PC-9 (cell line): ENCODE measurements at regions not wholly inside any gene's neighbourhood (a gene's known extent, or its start where the extent isn't known, plus 50 kb on each side); places are given as distances from the start of the nearest gene placed in this dataset.

Source experiments
- BruUV-seq: library from RNA; stranded (reverse); fragments of 400-500 nt; replicated peaks from 2 replicates; lab custom pipeline; 2021; lab: Mats Ljungman, UMichigan
- CTCF ChIA-PET: fragments of 300-600 bp; sonication (Branson Sonifier 250); formaldehyde crosslinking; loops from one replicate; lab custom pipeline; 2022; ENCODE audit warnings: antibody characterized with exemption; lab: Charles Lee
- POLR2A ChIA-PET: fragments of 300-600 bp; sonication (Branson Sonifier 250); formaldehyde crosslinking; loops from one replicate; lab custom pipeline; 2022; ENCODE audit warnings: antibody characterized with exemption; ENCODE audit not compliant: unreplicated experiment; lab: Charles Lee
- DNase-seq, 2 experiments: peaks; one replicate each; pipeline versions ENCODE4 v3.0.0 to v3.0.0-alpha.2; 2015 to 2022; ENCODE audit warnings: mixed read lengths in 1 of 2
- H2AFZ ChIP-seq: fragments of 200-600 bp; sonication (generic); 2 replicates; pipeline ENCODE4 v1.8.1; 2017; ENCODE audit warnings: antibody characterized with exemption
- H3F3A ChIP-seq: fragments of 200-600 bp; sonication (generic); 2 replicates; pipeline ENCODE4 v1.8.1; 2017; ENCODE audit warnings: antibody characterized with exemption, mild to moderate bottlenecking, low read depth; ENCODE audit not compliant: insufficient read depth
- H3K27ac ChIP-seq: fragments of 200-600 bp; sonication (generic); 2 replicates; pipeline ENCODE4 v1.6.1; 2016; ENCODE audit warnings: mixed run types
- H3K27me3 ChIP-seq: fragments of 200-600 bp; sonication (generic); 2 replicates; pipeline ENCODE4 v1.6.1; 2016; ENCODE audit warnings: low read depth, mixed run types; ENCODE audit not compliant: insufficient read depth
- H3K36me3 ChIP-seq: fragments of 200-600 bp; sonication (generic); 2 replicates; pipeline ENCODE4 v1.6.1; 2016; ENCODE audit warnings: low read depth, mixed run types
- H3K4me1 ChIP-seq: fragments of 200-600 bp; sonication (generic); replicated peaks from 2 replicates; pipeline ENCODE4 v1.6.1; 2016; ENCODE audit warnings: mixed run types; ENCODE audit not compliant: insufficient read depth
- H3K4me2 ChIP-seq: fragments of 200-600 bp; sonication (generic); 2 replicates; pipeline ENCODE4 v1.6.1; 2017; ENCODE audit warnings: mixed run types
- H3K4me3 ChIP-seq: fragments of 200-600 bp; sonication (generic); 2 replicates; pipeline ENCODE4 v1.6.1; 2016; ENCODE audit warnings: mixed run types
- H3K79me2 ChIP-seq: fragments of 200-600 bp; sonication (generic); 2 replicates; pipeline ENCODE4 v1.6.1; 2017; ENCODE audit warnings: low read depth, mixed run types
- H3K9me2 ChIP-seq: fragments of 200-600 bp; sonication (generic); 2 replicates; pipeline ENCODE4 v1.8.1; 2017; ENCODE audit warnings: mild to moderate bottlenecking; ENCODE audit not compliant: insufficient read depth
- H3K9me3 ChIP-seq: fragments of 200-600 bp; sonication (generic); 2 replicates; pipeline ENCODE4 v1.8.1; 2016; ENCODE audit warnings: low read depth; ENCODE audit not compliant: insufficient read depth
- H4K20me1 ChIP-seq: fragments of 200-600 bp; sonication (generic); 2 replicates; pipeline ENCODE4 v1.8.1; 2017; ENCODE audit not compliant: insufficient read depth
- CTCF ChIP-seq: fragments of 200-600 bp; sonication (generic); conservative IDR thresholded peaks from 2 replicates; pipeline ENCODE4 v1.6.1; 2017; ENCODE audit warnings: mixed run types, antibody characterized with exemption, mild to moderate bottlenecking, moderate library complexity
- EZH2 ChIP-seq: fragments of 200-600 bp; sonication (generic); IDR thresholded peaks from 2 replicates; pipeline ENCODE4 v1.8.0; 2017; ENCODE audit warnings: antibody characterized with exemption, low read depth
- intact Hi-C: fragments of 100-400 bp; cut with micrococcal nuclease; formaldehyde crosslinking; loops from one replicate; pipeline ENCODE4 v1.10.0; 2022; ENCODE audit not compliant: unreplicated experiment

- H4K20me1 ChIP-seq = no peaks in the 10 kb centered on the region
- H3K27me3 ChIP-seq = peaks cover 71% of the 10 kb centered on the region
- no peaks in the 10 kb centered on the region for H3K4me1 ChIP-seq
- intact Hi-C loops = no loop called here
- DNase-seq = no peak
- ChIA-PET POLR2A (no interaction called here), CTCF (no interaction called here)
- no peaks in the 10 kb centered on the region for H3K79me2 ChIP-seq
- TF ChIP-seq EZH2 (no peak), CTCF (no peak)
- H3K9me3 ChIP-seq = no peaks in the 10 kb centered on the region
- no peak overlapping the region for H2AFZ ChIP-seq
- H3K9me2 ChIP-seq = no peaks in the 10 kb centered on the region
- H3F3A ChIP-seq = no peaks in the 10 kb centered on the region
- H3K4me2 ChIP-seq = no peak overlapping the region
- no peak overlapping the region for H3K27ac ChIP-seq
- no peaks in the 10 kb centered on the region for H3K36me3 ChIP-seq
- H3K4me3 ChIP-seq = no peak overlapping the region
- no TSS peak for BruUV-seq
These were observed 281.1 kb downstream of the NPIPA8 start for GRCh38 chr16:18055411-18055916.

GRCh38 chr16:18050777-18051176 lies 285.8 kb downstream of the NPIPA8 start:
- Histone ChIP-seq H3K9me2 (no peaks in the 10 kb centered on the region), H3K79me2 (no peaks in the 10 kb centered on the region), H3K4me1 (no peaks in the 10 kb centered on the region), H3K9me3 (no peaks in the 10 kb centered on the region), H3K36me3 (no peaks in the 10 kb centered on the region), H3K27ac (no peak overlapping the region), H4K20me1 (no peaks in the 10 kb centered on the region), H3K4me2 (no peak overlapping the region), H3K27me3 (peaks cover 44% of the 10 kb centered on the region), H3F3A (no peaks in the 10 kb centered on the region), H3K4me3 (no peak overlapping the region), H2AFZ (no peak overlapping the region)
- no peak for TF ChIP-seq EZH2
- TF ChIP-seq CTCF = no peak
- ChIA-PET CTCF (no interaction called here), POLR2A (no interaction called here)
- intact Hi-C loops = no loop called here
- no TSS peak for BruUV-seq
- no peak for DNase-seq

GRCh38 chr16:18050234-18050633 lies 286.3 kb downstream of the NPIPA8 start:
- BruUV-seq = no TSS peak
- H2AFZ ChIP-seq = no peak overlapping the region
- intact Hi-C loops = no loop called here
- H3K9me3 ChIP-seq = no peaks in the 10 kb centered on the region
- TF ChIP-seq EZH2 = no peak
- TF ChIP-seq CTCF = no peak
- CTCF ChIA-PET = no interaction called here
- no peak overlapping the region for H3K4me3 ChIP-seq
- no peak for DNase-seq
- H3K4me2 ChIP-seq = no peak overlapping the region
- no peaks in the 10 kb centered on the region for H3K9me2 ChIP-seq
- no peaks in the 10 kb centered on the region for H3F3A ChIP-seq
- H3K79me2 ChIP-seq = no peaks in the 10 kb centered on the region
- H3K4me1 ChIP-seq = no peaks in the 10 kb centered on the region
- H3K27me3 ChIP-seq = peaks cover 41% of the 10 kb centered on the region
- no peak overlapping the region for H3K27ac ChIP-seq
- H4K20me1 ChIP-seq = no peaks in the 10 kb centered on the region
- POLR2A ChIA-PET = no interaction called here
- H3K36me3 ChIP-seq = no peaks in the 10 kb centered on the region
